Common myeloid progenitor, CD34-positive (primary cell): ENCODE measurements at regions not wholly inside any gene's neighbourhood (a gene's known extent, or its start where the extent isn't known, plus 50 kb on each side); places are given as distances from the start of the nearest gene placed in this dataset.

Source experiments
- CTCF ChIA-PET: fragments of 350-600 bp; sonication (Branson Sonifier 250); formaldehyde crosslinking; loops from one replicate; lab custom pipeline; 2021; ENCODE audit warnings: antibody characterized with exemption; lab: Charles Lee
- POLR2A ChIA-PET: fragments of 350-600 bp; sonication (Branson Sonifier 250); formaldehyde crosslinking; loops from one replicate; lab custom pipeline; 2021; ENCODE audit warnings: antibody characterized with exemption; lab: Charles Lee
- DNase-seq, 3 donors: peaks; one replicate each; pipeline versions ENCODE4 v3.0.0 to v3.0.0-alpha.2; 2013
- H3K27ac ChIP-seq, 2 experiments: 1 replicate in 1 of 2; 2 replicates in 1 of 2; pipeline ENCODE4 v1.7.0; 2013; ENCODE audit warnings: inconsistent platforms in 2 of 2, low read length in 2 of 2, mild to moderate bottlenecking in 2 of 2, low read depth in 1 of 2, moderate library complexity in 1 of 2; ENCODE audit not compliant: severe bottlenecking in 2 of 2, insufficient read depth in 1 of 2, poor library complexity in 1 of 2
- H3K27me3 ChIP-seq, 5 experiments: replicated peaks in 2 of 5; 1 replicate in 3 of 5; 2 replicates in 2 of 5; pipeline versions ENCODE4 v1.6.1 to v1.7.0; 2013; ENCODE audit warnings: low read length in 4 of 5, mild to moderate bottlenecking in 2 of 5, moderate library complexity in 2 of 5, inconsistent platforms in 1 of 5; ENCODE audit not compliant: insufficient read depth in 5 of 5, control insufficient read depth in 4 of 5
- H3K36me3 ChIP-seq, 4 experiments: 1 replicate in 2 of 4; 2 replicates in 2 of 4; pipeline versions ENCODE4 v1.6.1 to v1.7.0; 2013; ENCODE audit warnings: low read length in 3 of 4, control low read depth in 1 of 4, mild to moderate bottlenecking in 1 of 4; ENCODE audit not compliant: control insufficient read depth in 4 of 4, insufficient read depth in 4 of 4
- H3K4me1 ChIP-seq, 4 experiments: 1 replicate in 3 of 4; 2 replicates in 1 of 4; pipeline versions ENCODE4 v1.6.1 to v1.7.1; 2013; ENCODE audit warnings: low read length in 3 of 4, mild to moderate bottlenecking in 3 of 4, control low read depth in 1 of 4, inconsistent platforms in 1 of 4, moderate library complexity in 1 of 4; ENCODE audit not compliant: control insufficient read depth in 4 of 4, insufficient read depth in 4 of 4; ENCODE audit errors: control extremely low read depth in 1 of 4
- H3K4me3 ChIP-seq, 7 experiments: 1 replicate in 4 of 7; 2 replicates in 3 of 7; pipeline versions ENCODE4 v1.5.1 to v1.7.0; 2013; ENCODE audit warnings: mild to moderate bottlenecking in 7 of 7, low read length in 6 of 7, moderate library complexity in 6 of 7, inconsistent platforms in 2 of 7, low read depth in 2 of 7, control low read depth in 1 of 7; ENCODE audit not compliant: insufficient read depth in 4 of 7, control insufficient read depth in 1 of 7; ENCODE audit errors: extremely low read depth in 1 of 7
- H3K9me3 ChIP-seq, 5 experiments: 1 replicate in 4 of 5; 2 replicates in 1 of 5; pipeline versions ENCODE4 v1.6.1 to v1.7.1; 2013; ENCODE audit warnings: low read length in 4 of 5, mild to moderate bottlenecking in 2 of 5, inconsistent platforms in 1 of 5, low read depth in 1 of 5, moderate library complexity in 1 of 5; ENCODE audit not compliant: control insufficient read depth in 4 of 5, insufficient read depth in 2 of 5; ENCODE audit errors: control extremely low read depth in 1 of 5
- WGBS: methylation state at CpG from one replicate; pipeline ENCODE4 v1.1.5; 2013; ENCODE audit not compliant: insufficient coverage; 5-methylcytosine and 5-hydroxymethylcytosine counted together

DNA sequence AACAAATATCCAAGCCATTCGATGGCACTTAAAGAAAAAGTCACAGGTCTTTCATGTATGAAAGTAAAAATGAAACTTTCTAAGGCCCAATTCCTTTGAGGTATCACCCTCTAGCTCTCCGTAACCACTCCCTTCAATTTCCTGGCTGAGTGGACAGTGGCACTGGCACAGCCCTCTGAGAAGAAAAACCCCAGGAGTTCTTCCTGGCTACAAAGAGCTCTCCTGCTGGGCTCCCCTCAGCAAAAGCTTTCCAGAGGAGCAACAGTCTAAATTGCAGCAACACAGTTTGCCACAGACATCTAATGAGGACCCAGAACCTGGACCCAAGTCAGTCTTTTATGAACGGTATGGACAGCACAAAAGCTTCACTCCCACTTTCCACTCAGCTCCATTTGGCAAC lies 71.8 kb downstream of the FUNDC1 start:
- CTCF ChIA-PET: interaction anchor here (0.9 kb wide), 1 partner anchor 10 kb away, joined by 3 read pairs; no protein-coding TSS in a partner anchor
- Histone ChIP-seq H3K36me3 (no peaks in the 10 kb centered on the region), H3K27me3 (peaks cover 0 to 11% (median 0%) of the 10 kb centered on the region in 5 experiments), H3K4me1 (no peaks in the 10 kb centered on the region), H3K4me3 (no peak overlapping the region), H3K27ac (no peak overlapping the region), H3K9me3 (peaks cover 0 to 2% (median 0%) of the 10 kb centered on the region in 5 experiments)
- 80% methylated on average over 1 of the region's 3 CpGs for WGBS
- DNase-seq: no peak
- POLR2A ChIA-PET: no interaction called here

DNA sequence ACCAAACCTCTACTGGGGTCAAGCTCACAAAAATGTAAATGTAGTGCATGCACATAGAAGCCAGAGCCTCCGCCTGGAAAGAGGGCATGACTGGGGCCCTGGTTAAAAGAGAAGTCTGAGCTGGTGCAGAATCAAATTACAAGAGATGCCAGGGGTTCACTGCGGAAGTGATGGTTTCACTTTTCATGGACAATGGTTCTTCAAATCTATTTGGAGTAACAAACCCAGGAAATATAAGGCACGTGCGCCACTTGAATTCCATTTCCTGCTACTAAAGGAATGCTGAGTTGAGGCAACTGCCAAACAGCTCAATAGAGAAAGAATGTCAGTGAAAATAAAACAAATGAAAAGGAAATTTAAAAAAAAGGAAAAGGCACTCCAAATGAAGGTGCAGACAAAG lies 79.8 kb downstream of the FUNDC1 start:
- H3K27ac ChIP-seq: no peak overlapping the region
- peak in 2 of 3 donors; percentile 14 for DNase-seq
- H3K36me3 ChIP-seq: no peaks in the 10 kb centered on the region
- H3K4me1 ChIP-seq: peaks cover 0 to 3% (median under 1%) of the 10 kb centered on the region in 4 experiments
- POLR2A ChIA-PET: no interaction called here
- peaks cover 0 to 12% (median 0%) of the 10 kb centered on the region in 5 experiments for H3K27me3 ChIP-seq
- no peak overlapping the region for H3K4me3 ChIP-seq
- H3K9me3 ChIP-seq: peaks cover 0 to 3% (median 0%) of the 10 kb centered on the region in 5 experiments
- 47% methylated on average over 4 of the region's 4 CpGs for WGBS
- CTCF ChIA-PET: no interaction called here

DNA sequence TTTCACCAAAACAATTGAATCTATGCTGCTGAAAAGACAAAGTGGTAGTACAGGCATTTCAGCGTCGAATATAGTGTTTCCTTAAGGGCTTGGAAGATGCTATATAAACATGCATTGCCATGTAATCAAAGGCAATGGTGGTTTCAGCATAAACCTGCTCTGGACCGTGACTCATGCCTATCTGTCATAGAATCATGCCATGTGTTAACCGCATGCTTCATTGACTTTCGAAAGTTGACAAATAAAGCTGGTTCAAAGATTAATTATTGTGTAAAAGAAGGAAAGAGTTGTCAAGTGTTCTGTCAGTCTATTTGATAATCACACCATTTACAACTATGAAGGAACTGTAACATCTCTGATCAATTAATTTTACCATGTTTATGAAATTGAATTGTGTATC lies 83.2 kb downstream of the FUNDC1 start:
- Histone ChIP-seq H3K4me1 (peaks cover 0 to 3% (median 1%) of the 10 kb centered on the region in 4 experiments), H3K36me3 (no peaks in the 10 kb centered on the region), H3K27me3 (peaks cover 0 to 11% (median 0%) of the 10 kb centered on the region in 5 experiments), H3K9me3 (peaks cover 0 to 4% (median 0%) of the 10 kb centered on the region in 5 experiments), H3K27ac (no peak overlapping the region), H3K4me3 (no peak overlapping the region)
- POLR2A ChIA-PET: no interaction called here
- 100% methylated on average over 3 of the region's 5 CpGs for WGBS
- no peak for DNase-seq
- CTCF ChIA-PET: no interaction called here

DNA sequence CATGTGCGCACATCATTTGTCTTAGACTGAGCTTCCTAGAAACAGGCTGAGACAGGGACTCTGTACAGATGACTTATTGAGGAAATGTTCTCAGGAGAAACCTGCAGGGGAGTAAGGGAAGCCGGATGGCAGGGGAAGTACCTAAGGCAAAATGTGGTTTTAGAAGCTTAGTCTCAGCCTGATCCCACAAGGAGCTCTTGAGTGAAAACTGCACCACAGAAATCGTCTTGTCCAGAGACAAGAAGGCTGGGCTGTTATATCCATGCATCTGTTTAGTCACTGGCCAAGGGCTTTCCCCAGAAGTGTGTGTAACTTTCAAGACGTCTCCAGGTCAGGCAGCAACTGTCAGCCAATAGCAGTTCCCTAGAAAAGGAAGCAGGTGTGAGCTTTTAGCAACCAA lies 86.0 kb downstream of the FUNDC1 start:
- ChIA-PET CTCF (interaction anchor here (0.8 kb wide), 1 partner anchor 284 kb away, joined by 4 read pairs; no protein-coding TSS in a partner anchor), POLR2A (no interaction called here)
- H3K9me3 ChIP-seq: peaks cover 0 to 4% (median 0%) of the 10 kb centered on the region in 5 experiments
- DNase-seq: peak in 2 of 3 donors; percentile 21 to 28
- H3K36me3 ChIP-seq: no peaks in the 10 kb centered on the region
- no peak overlapping the region for H3K27ac ChIP-seq
- peaks cover 0 to 1% (median 0%) of the 10 kb centered on the region in 4 experiments for H3K4me1 ChIP-seq
- WGBS: 46% methylated on average over 3 of the region's 4 CpGs
- H3K4me3 ChIP-seq: no peak overlapping the region
- H3K27me3 ChIP-seq: peaks cover 0 to 11% (median 0%) of the 10 kb centered on the region in 5 experiments

DNA sequence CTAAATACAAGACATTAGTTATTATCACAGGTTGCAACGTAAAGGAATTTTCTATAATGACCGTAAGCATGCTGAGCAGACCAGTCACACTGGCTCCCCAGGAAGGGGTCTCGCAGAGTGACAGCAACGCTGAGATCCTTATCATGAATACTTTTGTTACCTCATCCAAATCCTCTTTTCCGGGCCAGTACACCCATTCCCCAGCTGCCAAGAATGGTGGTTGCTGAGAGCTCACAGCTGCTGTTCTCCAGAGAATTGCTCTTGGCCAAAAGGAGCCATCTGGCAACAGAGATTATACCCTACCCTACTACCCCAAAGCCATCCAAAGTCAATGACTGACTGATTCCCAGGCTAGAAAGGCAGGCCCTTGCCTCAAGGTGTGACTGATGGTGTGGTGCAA lies 91.6 kb downstream of the FUNDC1 start:
- WGBS: 84% methylated on average over 5 of the region's 5 CpGs

DNA sequence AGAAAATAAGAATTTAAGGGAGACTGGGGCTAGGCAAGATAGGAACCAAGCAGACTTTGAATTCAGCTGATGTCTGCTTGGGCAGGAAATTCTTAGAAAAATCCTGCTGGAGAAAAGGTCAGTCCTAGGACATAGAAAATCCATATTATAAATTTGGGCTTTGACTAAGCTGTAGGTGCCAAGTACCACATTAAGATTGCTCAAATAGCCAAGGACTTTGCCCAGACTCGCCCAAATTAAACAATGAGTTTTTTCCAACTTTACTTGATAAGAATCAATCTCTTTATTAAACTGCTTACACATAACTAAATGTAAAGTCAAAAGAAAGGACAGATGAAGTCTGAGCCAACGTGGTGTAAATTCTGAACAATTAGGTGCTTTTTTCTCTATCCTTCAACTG lies 95.4 kb downstream of the FUNDC1 start:
- H3K9me3 ChIP-seq: peaks cover 0 to 6% (median 0%) of the 10 kb centered on the region in 5 experiments
- H3K4me3 ChIP-seq: no peak overlapping the region
- H3K36me3 ChIP-seq: no peaks in the 10 kb centered on the region
- no peak for DNase-seq
- peaks cover 0 to 10% (median 0%) of the 10 kb centered on the region in 5 experiments for H3K27me3 ChIP-seq
- ChIA-PET CTCF (no interaction called here), POLR2A (no interaction called here)
- H3K27ac ChIP-seq: no peak overlapping the region
- H3K4me1 ChIP-seq: no peaks in the 10 kb centered on the region
- WGBS: 80% methylated on average over 1 of the region's 2 CpGs

More for the DNA sequence above, 91.6 kb downstream of the FUNDC1 start:
- Histone ChIP-seq H3K27me3 (peaks cover 0 to 10% (median 0%) of the 10 kb centered on the region in 5 experiments), H3K9me3 (peaks cover 0 to 6% (median 0%) of the 10 kb centered on the region in 5 experiments), H3K27ac (no peak overlapping the region), H3K4me3 (no peak overlapping the region), H3K4me1 (no peaks in the 10 kb centered on the region), H3K36me3 (no peaks in the 10 kb centered on the region)
- no peak for DNase-seq
- ChIA-PET POLR2A (no interaction called here), CTCF (no interaction called here)

DNA sequence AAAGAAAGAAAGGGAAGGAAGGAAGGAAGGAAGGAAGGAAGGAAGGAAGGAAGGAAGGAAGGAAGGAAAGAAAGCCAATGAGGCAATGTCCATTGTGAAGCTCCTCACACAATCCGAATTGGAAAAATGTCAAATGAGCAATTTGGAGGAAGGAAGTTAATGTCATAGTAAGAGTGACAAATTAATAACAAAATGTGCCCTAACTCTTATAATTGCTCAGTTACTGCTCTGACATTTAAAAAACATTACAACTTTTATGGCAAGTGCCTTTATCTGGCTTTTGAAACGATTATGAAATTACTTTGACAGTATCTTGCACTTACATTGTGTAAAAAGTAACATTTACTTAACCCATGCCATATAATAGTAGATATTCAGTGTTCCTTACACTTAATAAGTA lies 96.5 kb upstream of the EFHC2 start:
- POLR2A ChIA-PET: no interaction called here
- no peak overlapping the region for H3K4me3 ChIP-seq
- no CpG with 5 or more reads among the region's 2 CpGs for WGBS

More for the DNA sequence above, 96.5 kb upstream of the EFHC2 start:
- H3K9me3 ChIP-seq: no peaks in the 10 kb centered on the region
- H3K27me3 ChIP-seq: peaks cover 0 to 2% (median 0%) of the 10 kb centered on the region in 5 experiments
- CTCF ChIA-PET: no interaction called here
- H3K4me1 ChIP-seq: no peaks in the 10 kb centered on the region
- no peaks in the 10 kb centered on the region for H3K36me3 ChIP-seq
- no peak overlapping the region for H3K27ac ChIP-seq
- DNase-seq: peak in 2 of 3 donors; percentile 20 to 37
